SK-N-SH (cell line): ENCODE measurements at regions not wholly inside any gene's neighbourhood (a gene's known extent, or its start where the extent isn't known, plus 50 kb on each side); places are given as distances from the start of the nearest gene placed in this dataset.

Experiments
- CTCF ChIA-PET: fragments of 300-600, 350-600 bp; formaldehyde crosslinking; extraction: SDS; loops from one replicate; lab custom pipeline; 2021; lab: Yijun Ruan, JAX
- POLR2A ChIA-PET: fragments of 350-600 bp; sonication (Branson Sonifier 250); formaldehyde crosslinking; extraction: SDS; loops from one replicate; lab custom pipeline; 2020; ENCODE audit warnings: antibody characterized with exemption, inconsistent platforms; lab: Yijun Ruan, JAX
- DNase-seq: peaks from one replicate; pipeline ENCODE4 v3.0.0; 2012
- H2AFZ ChIP-seq: fragments of 200-600 bp; sonication (generic); 2 replicates; pipeline ENCODE4 v1.8.1; 2016; ENCODE audit warnings: antibody characterized with exemption, mild to moderate bottlenecking, low read depth
- H3F3A ChIP-seq: fragments of 200-600 bp; sonication (generic); replicated peaks from 2 replicates; pipeline ENCODE3; 2016; ENCODE audit warnings: antibody characterized with exemption, mild to moderate bottlenecking; ENCODE audit not compliant: insufficient read depth
- H3K27ac ChIP-seq, 2 experiments: fragments of 200-500 bp in 1 of 2; fragments of 200-600 bp in 1 of 2; sonication (Bioruptor generic) in 1 of 2; sonication (generic), shearing (Covaris generic) in 1 of 2; 2 replicates each; pipeline versions ENCODE4 v1.5.1 to v1.6.1; 2014 to 2016; ENCODE audit warnings: low read depth in 2 of 2, inconsistent platforms in 1 of 2, low read length in 1 of 2, mild to moderate bottlenecking in 1 of 2, mixed read lengths in 1 of 2
- H3K27me3 ChIP-seq: fragments of 200-600 bp; sonication (generic), shearing (Covaris generic); 2 replicates; pipeline ENCODE4 v1.6.1; 2016; ENCODE audit warnings: mixed run types; ENCODE audit not compliant: insufficient read depth
- H3K36me3 ChIP-seq, 2 experiments: fragments of 200-500 bp in 1 of 2; fragments of 200-600 bp in 1 of 2; sonication (Bioruptor generic) in 1 of 2; sonication (generic) in 1 of 2; replicated peaks in 1 of 2; 2 replicates each; pipeline versions ENCODE3 to v1.5.1; 2014 to 2016; ENCODE audit warnings: low read length in 1 of 2, mild to moderate bottlenecking in 1 of 2; ENCODE audit not compliant: insufficient read depth in 2 of 2, control insufficient read depth in 1 of 2
- H3K4me1 ChIP-seq, 2 experiments: fragments of 200-500 bp in 1 of 2; fragments of 200-600 bp in 1 of 2; sonication (Bioruptor generic) in 1 of 2; sonication (generic), shearing (Covaris generic) in 1 of 2; 2 replicates each; pipeline versions ENCODE4 v1.5.1 to v1.6.1; 2014 to 2016; ENCODE audit warnings: low read depth in 1 of 2, low read length in 1 of 2, mixed run types in 1 of 2; ENCODE audit not compliant: insufficient read depth in 2 of 2, control insufficient read depth in 1 of 2
- H3K4me2 ChIP-seq: fragments of 200-600 bp; sonication (generic), shearing (Covaris generic); 2 replicates; pipeline ENCODE4 v1.6.1; 2017; ENCODE audit warnings: mixed run types
- H3K4me3 ChIP-seq, 2 experiments: fragments of 200-500 bp in 1 of 2; fragments of 200-600 bp in 1 of 2; sonication (Bioruptor generic) in 1 of 2; sonication (generic), shearing (Covaris generic) in 1 of 2; 2 replicates each; pipeline versions ENCODE4 v1.5.1 to v1.8.1; 2014 to 2016; ENCODE audit warnings: low read depth in 2 of 2, inconsistent platforms in 1 of 2, low read length in 1 of 2, mild to moderate bottlenecking in 1 of 2, mixed read lengths in 1 of 2, moderate library complexity in 1 of 2
- H3K79me2 ChIP-seq: fragments of 200-600 bp; sonication (generic); 2 replicates; pipeline ENCODE4 v1.8.1; 2017; ENCODE audit warnings: mild to moderate bottlenecking; ENCODE audit not compliant: insufficient read depth
- H3K9ac ChIP-seq: fragments of 200-600 bp; sonication (generic); 2 replicates; pipeline ENCODE4 v1.6.1; 2017; ENCODE audit warnings: mixed run types
- H3K9me2 ChIP-seq: fragments of 200-600 bp; sonication (generic); 2 replicates; pipeline ENCODE4 v1.6.1; 2017; ENCODE audit warnings: mixed run types
- H3K9me3 ChIP-seq: fragments of 200-600 bp; sonication (generic); 2 replicates; pipeline ENCODE4 v1.6.1; 2017; ENCODE audit warnings: mixed run types, mild to moderate bottlenecking, moderate library complexity
- H4K20me1 ChIP-seq: fragments of 200-600 bp; sonication (generic); 2 replicates; pipeline ENCODE4 v1.6.1; 2017; ENCODE audit warnings: mild to moderate bottlenecking, mixed run types; ENCODE audit not compliant: insufficient read depth
- CHD2 ChIP-seq: fragments of 150-350 bp; IDR thresholded peaks from 2 replicates; pipeline ENCODE4 v1.6.1; 2018; ENCODE audit warnings: low read length; ENCODE audit not compliant: partially characterized antibody
- CTCF ChIP-seq: fragments of 200-600 bp; sonication (generic); IDR thresholded peaks from 2 replicates; pipeline ENCODE4 v1.6.1; 2017; ENCODE audit warnings: antibody characterized with exemption, mild to moderate bottlenecking, moderate library complexity
- ELF1 ChIP-seq: IDR thresholded peaks from 2 replicates; pipeline ENCODE4 v1.4.0; 2012
- EP300 ChIP-seq, 2 experiments: IDR thresholded peaks; 2 replicates each; pipeline versions ENCODE4 v1.4.0 to v1.6.1; 2012; ENCODE audit warnings: borderline replicate concordance in 1 of 2, low read depth in 1 of 2, low read length in 1 of 2
- EZH2phosphoT487 ChIP-seq: fragments of 200-600 bp; sonication (generic); IDR thresholded peaks from 2 replicates; pipeline ENCODE4 v1.6.1; 2017; ENCODE audit warnings: low read depth, mixed run types, mild to moderate bottlenecking, antibody characterized with exemption, moderate library complexity, borderline replicate concordance
- FOSL2 ChIP-seq: IDR thresholded peaks from 2 replicates; pipeline ENCODE4 v1.4.0; 2012; ENCODE audit warnings: low read depth, mild to moderate bottlenecking, moderate library complexity, borderline replicate concordance
- FOXJ3 ChIP-seq: sonication (generic); formaldehyde crosslinking; IDR thresholded peaks from 2 replicates; pipeline ENCODE4 v1.5.1; 2020; ENCODE audit warnings: mild to moderate bottlenecking, missing genetic modification reagents
- FOXM1 ChIP-seq: IDR thresholded peaks from 2 replicates; pipeline ENCODE4 v1.4.0; 2012; ENCODE audit warnings: low read depth, mild to moderate bottlenecking
- GABPA ChIP-seq: IDR thresholded peaks from 2 replicates; pipeline ENCODE4 v1.4.0; 2012; ENCODE audit warnings: low read depth, mild to moderate bottlenecking
- GATA2 ChIP-seq: sonication (generic); formaldehyde crosslinking; IDR thresholded peaks from 2 replicates; pipeline ENCODE4 v1.5.0; 2020; ENCODE audit warnings: mild to moderate bottlenecking, missing genetic modification reagents
- IRF3 ChIP-seq: fragments of 150-350 bp; IDR thresholded peaks from 2 replicates; pipeline ENCODE4 v1.6.1; 2016; ENCODE audit warnings: mild to moderate bottlenecking, low read depth, low read length
- MEF2A ChIP-seq: IDR thresholded peaks from 2 replicates; pipeline ENCODE4 v1.4.0; 2012; ENCODE audit warnings: low read depth, borderline replicate concordance
- POLR2AphosphoS5 ChIP-seq: IDR thresholded peaks from 2 replicates; pipeline ENCODE4 v1.6.1; 2012; ENCODE audit warnings: low read depth, low read length
- RCOR1 ChIP-seq: fragments of 150-350 bp; IDR thresholded peaks from 2 replicates; pipeline ENCODE4 v1.6.1; 2017; ENCODE audit warnings: antibody characterized with exemption, low read length
- RFX5 ChIP-seq: IDR thresholded peaks from 2 replicates; pipeline ENCODE4 v1.6.1; 2012; ENCODE audit warnings: mild to moderate bottlenecking, improper control_type of control experiment, low read length
- RXRA ChIP-seq: IDR thresholded peaks from 2 replicates; pipeline ENCODE4 v1.4.0; 2012; ENCODE audit warnings: low read depth, mild to moderate bottlenecking, borderline replicate concordance
- SIN3A ChIP-seq: IDR thresholded peaks from 2 replicates; pipeline ENCODE4 v1.6.1; 2012; ENCODE audit warnings: low read depth, mild to moderate bottlenecking, low read length, moderate library complexity, borderline replicate concordance
- SMC3 ChIP-seq: IDR thresholded peaks from 2 replicates; pipeline ENCODE4 v1.6.1; 2012; ENCODE audit warnings: low read depth, low read length, improper control_type of control experiment
- TCF12 ChIP-seq: IDR thresholded peaks from 2 replicates; pipeline ENCODE4 v1.4.0; 2012
- WGBS: methylation state at CpG from one replicate; pipeline ENCODE4 v1.1.6; 2017; ENCODE audit warnings: low lambda C conversion rate; 5-methylcytosine and 5-hydroxymethylcytosine counted together
- TF ChIP-seq, protein P1 (sequence below): IDR thresholded peaks from 2 replicates; pipeline ENCODE4; 2012
- TF ChIP-seq, protein P2 (sequence below): IDR thresholded peaks from 2 replicates; pipeline ENCODE4 v1.4.0; 2012; ENCODE audit warnings: low read depth, borderline replicate concordance
- TF ChIP-seq, protein P3 (sequence below): IDR thresholded peaks from 2 replicates; pipeline ENCODE4 v1.4.0; 2012; ENCODE audit warnings: low read depth

GRCh38 chrX:3522101-3522650, 175.7 kb upstream of the MXRA5 start:
- Histone ChIP-seq H3K4me3 (no peak overlapping the region), H3K27ac (peak overlapping the region in 1 of 2 experiments; percentile 84; a peak in 2 of 4 replicates), H3K9me2 (no peaks in the 10 kb centered on the region), H3K4me2 (0 out of 2 replicates have a peak overlapping the region, but pooled peaks have one; percentile 24), H3K27me3 (no peaks in the 10 kb centered on the region), H4K20me1 (no peaks in the 10 kb centered on the region), H3K4me1 (no peaks in the 10 kb centered on the region), H3K9me3 (no peaks in the 10 kb centered on the region), H3K36me3 (no peaks in the 10 kb centered on the region), H3K79me2 (no peaks in the 10 kb centered on the region), H2AFZ (no peak overlapping the region), H3F3A (peaks cover 7% of the 10 kb centered on the region), H3K9ac (no peak overlapping the region)
- WGBS, result 18% methylated on average over 4 of the region's 4 CpGs
- ChIA-PET CTCF (no interaction called here), POLR2A (no interaction called here)
- TF ChIP-seq CTCF (no peak), POLR2AphosphoS5 (no peak), SMC3 (no peak), TCF12 (peak; percentile 72), FOSL2 (0 out of 2 replicates have a peak, but pooled peaks have one; percentile 7)
- TF ChIP-seq, protein P1, sequence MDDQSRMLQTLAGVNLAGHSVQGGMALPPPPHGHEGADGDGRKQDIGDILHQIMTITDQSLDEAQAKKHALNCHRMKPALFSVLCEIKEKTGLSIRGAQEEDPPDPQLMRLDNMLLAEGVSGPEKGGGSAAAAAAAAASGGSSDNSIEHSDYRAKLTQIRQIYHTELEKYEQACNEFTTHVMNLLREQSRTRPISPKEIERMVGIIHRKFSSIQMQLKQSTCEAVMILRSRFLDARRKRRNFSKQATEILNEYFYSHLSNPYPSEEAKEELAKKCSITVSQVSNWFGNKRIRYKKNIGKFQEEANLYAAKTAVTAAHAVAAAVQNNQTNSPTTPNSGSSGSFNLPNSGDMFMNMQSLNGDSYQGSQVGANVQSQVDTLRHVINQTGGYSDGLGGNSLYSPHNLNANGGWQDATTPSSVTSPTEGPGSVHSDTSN, result peak; percentile 32; the same call in 1 of the 2 replicates
- DNase-seq, result no peak

GRCh38 chrX:3521396-3521795, 174.9 kb upstream of the MXRA5 start:
- Histone ChIP-seq H2AFZ (no peak overlapping the region), H3F3A (peaks cover 7% of the 10 kb centered on the region)
- no peak for DNase-seq
- TF ChIP-seq FOXM1 (no peak), FOXJ3 (no peak), RFX5 (no peak), EZH2phosphoT487 (no peak), GABPA (no peak), GATA2 (CRISPR knock-in tag) (no peak), SIN3A (no peak), CHD2 (no peak), MEF2A (no peak), IRF3 (no peak), EP300 (IDR thresholded peaks at IDR 0.05; ENCODE audit: borderline replicate concordance in 1 of 2, low read depth in 1 of 2, low read length in 1 of 2) (no peak), RXRA (no peak), SMC3 (no peak), ELF1 (no peak), RCOR1 (no peak)
- TF ChIP-seq, protein P2, sequence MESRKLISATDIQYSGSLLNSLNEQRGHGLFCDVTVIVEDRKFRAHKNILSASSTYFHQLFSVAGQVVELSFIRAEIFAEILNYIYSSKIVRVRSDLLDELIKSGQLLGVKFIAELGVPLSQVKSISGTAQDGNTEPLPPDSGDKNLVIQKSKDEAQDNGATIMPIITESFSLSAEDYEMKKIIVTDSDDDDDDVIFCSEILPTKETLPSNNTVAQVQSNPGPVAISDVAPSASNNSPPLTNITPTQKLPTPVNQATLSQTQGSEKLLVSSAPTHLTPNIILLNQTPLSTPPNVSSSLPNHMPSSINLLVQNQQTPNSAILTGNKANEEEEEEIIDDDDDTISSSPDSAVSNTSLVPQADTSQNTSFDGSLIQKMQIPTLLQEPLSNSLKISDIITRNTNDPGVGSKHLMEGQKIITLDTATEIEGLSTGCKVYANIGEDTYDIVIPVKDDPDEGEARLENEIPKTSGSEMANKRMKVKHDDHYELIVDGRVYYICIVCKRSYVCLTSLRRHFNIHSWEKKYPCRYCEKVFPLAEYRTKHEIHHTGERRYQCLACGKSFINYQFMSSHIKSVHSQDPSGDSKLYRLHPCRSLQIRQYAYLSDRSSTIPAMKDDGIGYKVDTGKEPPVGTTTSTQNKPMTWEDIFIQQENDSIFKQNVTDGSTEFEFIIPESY, result no peak
- TF ChIP-seq, protein P3, sequence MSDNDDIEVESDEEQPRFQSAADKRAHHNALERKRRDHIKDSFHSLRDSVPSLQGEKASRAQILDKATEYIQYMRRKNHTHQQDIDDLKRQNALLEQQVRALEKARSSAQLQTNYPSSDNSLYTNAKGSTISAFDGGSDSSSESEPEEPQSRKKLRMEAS, result no peak
- TF ChIP-seq, all 33 proteins: peak for 0
- no peaks in the 10 kb centered on the region for H4K20me1 ChIP-seq
- H3K27ac ChIP-seq, result peak overlapping the region in 1 of 2 experiments; percentile 84; a peak in 2 of 4 replicates
- peak overlapping the region; percentile 41; the same call in 1 of the 2 replicates for H3K9ac ChIP-seq
- ChIA-PET CTCF (no interaction called here), POLR2A (no interaction called here)
- H3K27me3 ChIP-seq, result no peaks in the 10 kb centered on the region
- no peaks in the 10 kb centered on the region for H3K9me3 ChIP-seq
- no peaks in the 10 kb centered on the region for H3K79me2 ChIP-seq
- no peaks in the 10 kb centered on the region for H3K9me2 ChIP-seq
- no peaks in the 10 kb centered on the region for H3K36me3 ChIP-seq
- whole genome bisulfite sequencing, result 12% methylated on average over 3 of the region's 3 CpGs
- H3K4me2 ChIP-seq, result peak overlapping the region; percentile 24; the same call in 1 of the 2 replicates
- H3K4me1 ChIP-seq, result no peaks in the 10 kb centered on the region
- no peak overlapping the region for H3K4me3 ChIP-seq
